Heart right ventricle (tissue), 16 donors: ENCODE measurements at regions not wholly inside any gene's neighbourhood (a gene's known extent, or its start where the extent isn't known, plus 50 kb on each side); places are given as distances from the start of the nearest gene placed in this dataset.
"Not testable (repeated sequence)": the region's sequence is repeated elsewhere in the genome, so short reads cannot be mapped to it uniquely, and the experiment has no call there.

ENCODE experiments used
- ATAC-seq, 8 donors: fragments of 200-7000 bp; cut with Tn5 transposase; one replicate each; pipeline ENCODE4 v1.9.1; 2020; ENCODE audit warnings: mild to moderate bottlenecking in 8 of 8, moderate library complexity in 8 of 8, moderate number of reproducible peaks in 1 of 8
- DNase-seq, 2 donors: peaks; one replicate each; pipeline ENCODE4 v3.0.0-alpha.2; 2020
- H3K27ac ChIP-seq, 10 donors: fragments of 200-600 bp; sonication (generic) in 2 of 10; one replicate each; pipeline versions ENCODE4 v1.5.0 to v1.8.0; 2020 to 2022; ENCODE audit warnings: mild to moderate bottlenecking in 3 of 10
- H3K27me3 ChIP-seq, 7 donors: fragments of 200-600 bp; one replicate each; pipeline ENCODE4 v1.8.0; 2021 to 2022; ENCODE audit warnings: mild to moderate bottlenecking in 2 of 7
- H3K36me3 ChIP-seq, 9 donors: fragments of 200-600 bp; sonication (generic) in 1 of 9; one replicate each; pipeline versions ENCODE4 v1.5.0 to v1.8.0; 2020 to 2022; ENCODE audit warnings: mild to moderate bottlenecking in 2 of 9
- H3K4me1 ChIP-seq, 9 donors: fragments of 200-600 bp; sonication (generic) in 1 of 9; one replicate each; pipeline versions ENCODE4 v1.5.0 to v1.8.0; 2020 to 2022; ENCODE audit warnings: mild to moderate bottlenecking in 4 of 9
- H3K4me3 ChIP-seq, 10 donors: fragments of 200-600 bp; sonication (generic) in 2 of 10; one replicate each; pipeline versions ENCODE4 v1.5.0 to v1.8.0; 2020 to 2022; ENCODE audit warnings: mild to moderate bottlenecking in 7 of 10, moderate library complexity in 2 of 10
- H3K9me3 ChIP-seq, 11 donors: fragments of 200-600 bp in 10 of 11; sonication (generic) in 2 of 11; one replicate each; pipeline versions ENCODE4 v1.5.0 to v1.8.0; 2013 to 2022; ENCODE audit warnings: mild to moderate bottlenecking in 2 of 11, control low read depth in 1 of 11, moderate library complexity in 1 of 11
- WGBS, 2 donors: extraction: QIAGEN DNeasy Blood & Tissue Kit; methylation state at CpG; one replicate each; pipeline ENCODE4 v1.1.7; 2013; ENCODE audit warnings: inconsistent platforms in 1 of 2; 5-methylcytosine and 5-hydroxymethylcytosine counted together
- intact Hi-C, 10 donors: fragments of 100-400 bp; cut with DNase I; formaldehyde crosslinking; loops; one replicate each; pipeline versions ENCODE4 v1.11.1 to v1.14.2; 2022
- donor health status: Arrhythmogenic right ventricular cardiomyopathy.
- donor health status: ischemic (EF 13 %, LVEDD 7.1; RV severe dilation, severe dysfunction).
- donor health status: healthy with polysubstance abuse.
- donor health status: DM: no; HTN: yes; CAD: no.
- donor health status: DM: no; HTN: no; CAD: no.
- donor health status: ischemic (EF 25% LVEDD 6.9; RV normal size, moderate dysfunction).
- donor health status: ischemic (EF 25% LVEDD 5.7; RV mildly dilated, moderate dysfunction).
- donor health status: healthy.
- donor health status: DM: yes; HTN: yes; CAD: no.
- donor health status: Ischemic cardiomyopathy.
- donor health status: ischemic (EF 35%, LVEDD 5.7; RV mildly dilated, moderate dysfunction).
- donor health status: nonischemic (EF 11% LVEDD 7.7; RV severe dilation, severe dysfunction).
- donor health status: DM: yes; HTN: yes; CAD: no.
- donor health status: PGD.
- donor health status: ischemic (EF 29% LVEDD 5.4; RV normal size, mild dysfunction).
- donor health status: nonischemic (EF 23%, LVEDD 6.1; RV moderate dilation, normal function).

DNA sequence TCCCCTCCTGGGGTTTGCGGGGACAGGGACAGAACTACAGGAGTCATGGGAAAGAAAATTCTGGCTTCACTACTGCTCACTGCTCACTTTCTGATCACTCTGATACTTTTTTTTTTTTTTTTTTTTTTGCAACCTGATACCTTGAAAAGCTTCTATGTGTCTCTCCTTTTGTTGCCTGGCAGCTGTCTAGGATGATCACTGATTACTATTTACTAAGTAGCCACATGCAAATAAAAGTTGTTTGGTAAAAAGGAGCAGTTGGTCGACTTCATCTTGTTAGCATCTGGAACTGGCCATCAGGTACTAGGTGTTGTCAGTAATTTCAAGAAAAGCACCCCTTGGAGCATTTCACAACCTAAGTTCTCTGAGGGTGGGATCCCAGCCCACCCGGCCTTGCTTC lies 74.9 kb upstream of the MTLN start:
- H3K36me3 ChIP-seq, H3K9me3 ChIP-seq, H3K27ac ChIP-seq, H3K4me1 ChIP-seq, H3K4me3 ChIP-seq, intact Hi-C loops, DNase-seq, H3K27me3 ChIP-seq, ATAC-seq: not testable (repeated sequence)
- WGBS, 2 donors, result no CpG with 5 or more reads among the region's 3 CpGs

- ATAC-seq, intact Hi-C loops, H3K36me3 ChIP-seq, H3K9me3 ChIP-seq, DNase-seq, H3K4me3 ChIP-seq, H3K4me1 ChIP-seq, H3K27ac ChIP-seq, H3K27me3 ChIP-seq: not testable (repeated sequence)
- no CpG with 5 or more reads among the region's 8 CpGs for WGBS, 2 donors
Measured at GRCh38 chr2:110285002-110285401, 72.7 kb upstream of the MTLN start.

GRCh38 chr2:110280804-110281203 lies 68.5 kb upstream of the MTLN start:
- H3K36me3 ChIP-seq, H3K27me3 ChIP-seq, H3K4me3 ChIP-seq, intact Hi-C loops, H3K4me1 ChIP-seq, H3K27ac ChIP-seq, DNase-seq, H3K9me3 ChIP-seq, ATAC-seq: not testable (repeated sequence)
- 96 to 97% methylated on average over 2 of the region's 4 CpGs for WGBS, 2 donors

DNA sequence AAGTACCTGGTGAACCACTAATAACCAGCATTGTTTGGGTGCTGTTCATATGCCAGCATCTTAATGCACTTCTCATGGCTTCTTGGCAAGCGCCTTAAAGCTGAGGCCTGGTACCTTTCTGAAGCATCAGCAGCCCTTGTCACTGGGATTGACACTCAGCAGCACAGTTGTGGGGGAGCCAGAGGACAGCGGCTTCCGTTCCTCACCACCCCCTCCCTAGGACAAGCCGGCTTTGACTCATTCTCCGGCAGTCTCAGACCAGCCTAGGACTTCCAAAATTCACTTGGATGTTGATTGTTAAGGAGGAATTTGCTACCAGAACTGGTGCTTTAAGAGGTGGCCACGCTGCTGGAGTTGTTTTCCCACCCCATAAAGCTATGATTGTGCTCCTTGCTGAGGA lies 64.7 kb upstream of the MTLN start:
- H3K4me3 ChIP-seq, H3K9me3 ChIP-seq, H3K36me3 ChIP-seq, H3K27ac ChIP-seq, intact Hi-C loops, H3K4me1 ChIP-seq, DNase-seq, H3K27me3 ChIP-seq: not testable (repeated sequence)
- ATAC-seq, result peak in 5 of 8 donors; percentile 56 to 65 (median 58)
- WGBS, 2 donors, result no CpG with 5 or more reads among the region's 6 CpGs

DNA sequence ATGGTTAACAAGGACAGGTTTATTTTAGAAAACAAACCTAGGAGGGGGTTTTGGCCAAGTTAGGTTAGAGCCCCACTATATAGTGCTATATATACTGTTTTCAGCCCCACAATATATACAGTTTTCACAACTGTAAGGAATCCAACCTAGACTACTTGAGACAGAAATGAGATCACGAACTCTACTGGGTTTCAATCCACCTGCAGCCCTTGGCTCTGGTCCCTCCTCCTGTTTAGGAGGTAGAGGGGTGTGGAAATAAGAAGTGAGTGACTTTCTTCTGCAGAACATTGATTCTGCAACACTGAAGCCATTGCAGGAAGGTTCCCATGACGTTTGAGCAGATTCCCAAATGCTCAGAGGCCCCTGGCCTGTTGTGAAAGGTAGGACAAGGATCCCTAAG lies 63.7 kb upstream of the MTLN start:
- ATAC-seq, H3K9me3 ChIP-seq, H3K4me1 ChIP-seq, intact Hi-C loops, H3K27ac ChIP-seq, DNase-seq, H3K36me3 ChIP-seq, H3K4me3 ChIP-seq, H3K27me3 ChIP-seq: not testable (repeated sequence)
- 96 to 100% methylated on average over 1 of the region's 2 CpGs for WGBS, 2 donors

GRCh38 chr2:110269674-110270073 lies 57.3 kb upstream of the MTLN start:
- H3K36me3 ChIP-seq, H3K4me1 ChIP-seq, H3K27ac ChIP-seq, H3K4me3 ChIP-seq, ATAC-seq, DNase-seq, H3K9me3 ChIP-seq, H3K27me3 ChIP-seq, intact Hi-C loops: not testable (repeated sequence)
- 96 to 98% methylated on average over 6 to 7 of the region's 9 CpGs for whole genome bisulfite sequencing, 2 donors

- DNase-seq, H3K4me1 ChIP-seq, H3K36me3 ChIP-seq, H3K27ac ChIP-seq, intact Hi-C loops, H3K27me3 ChIP-seq, H3K4me3 ChIP-seq, H3K9me3 ChIP-seq: not testable (repeated sequence)
- WGBS, 2 donors, result 54 to 61% methylated on average over 6 of the region's 17 CpGs
- ATAC-seq, result peak in 5 of 8 donors; percentile 66 to 79 (median 75)
Measured at GRCh38 chr2:110267828-110268407, 55.6 kb upstream of the MTLN start.

DNA sequence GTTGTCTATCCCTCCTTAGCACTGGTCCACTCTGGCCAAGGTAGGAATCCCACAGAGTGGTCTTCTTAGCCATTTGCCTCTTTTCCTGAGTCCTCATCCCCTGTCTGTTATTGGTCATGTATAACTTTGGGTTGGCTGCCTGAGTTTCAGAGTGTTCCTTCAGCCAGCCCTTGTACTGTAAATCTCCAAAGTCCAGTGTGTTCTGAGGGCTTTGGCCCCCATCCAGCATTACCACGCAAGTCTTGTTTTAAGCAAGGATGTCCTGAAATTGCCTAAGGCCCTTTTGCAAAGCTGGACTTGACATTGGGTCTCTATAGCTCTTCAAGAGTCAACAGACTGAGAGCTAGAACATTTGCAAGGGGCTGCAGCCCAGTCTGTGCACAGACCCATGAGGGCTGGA lies 52.5 kb upstream of the MTLN start:
- WGBS, 2 donors, result no CpG with 5 or more reads among the region's 1 CpG
- H3K36me3 ChIP-seq, H3K27me3 ChIP-seq, intact Hi-C loops, H3K4me3 ChIP-seq, H3K4me1 ChIP-seq, H3K27ac ChIP-seq, DNase-seq, H3K9me3 ChIP-seq: not testable (repeated sequence)
- peak in 1 of 8 donors; percentile 12 for ATAC-seq

GRCh38 chr2:110264076-110264681 lies 51.8 kb upstream of the MTLN start:
- H3K4me1 ChIP-seq, intact Hi-C loops, H3K9me3 ChIP-seq, DNase-seq, ATAC-seq, H3K4me3 ChIP-seq, H3K36me3 ChIP-seq, H3K27ac ChIP-seq, H3K27me3 ChIP-seq: not testable (repeated sequence)
- no CpG with 5 or more reads among the region's 3 CpGs for WGBS, 2 donors

GRCh38 chr2:110263462-110263861 lies 51.1 kb upstream of the MTLN start:
- ATAC-seq, H3K27me3 ChIP-seq, H3K4me1 ChIP-seq, H3K4me3 ChIP-seq, intact Hi-C loops, H3K9me3 ChIP-seq, H3K27ac ChIP-seq, H3K36me3 ChIP-seq, DNase-seq: not testable (repeated sequence)
- 94 to 97% methylated on average over 1 of the region's 2 CpGs for WGBS, 2 donors
